NCI-H2171 treated with DMSO at 0.1 percent for 48 hours (cell line): ENCODE measurements at regions not wholly inside any gene's neighbourhood (a gene's known extent, or its start where the extent isn't known, plus 50 kb on each side); places are given as distances from the start of the nearest gene placed in this dataset.
"Not testable (repeated sequence)": the region's sequence is repeated elsewhere in the genome, so short reads cannot be mapped to it uniquely, and the experiment has no call there.

Source experiments
- DNase-seq: peaks from one replicate; lab custom pipeline; 2025; lab: John Stamatoyannopoulos, UW

DNA sequence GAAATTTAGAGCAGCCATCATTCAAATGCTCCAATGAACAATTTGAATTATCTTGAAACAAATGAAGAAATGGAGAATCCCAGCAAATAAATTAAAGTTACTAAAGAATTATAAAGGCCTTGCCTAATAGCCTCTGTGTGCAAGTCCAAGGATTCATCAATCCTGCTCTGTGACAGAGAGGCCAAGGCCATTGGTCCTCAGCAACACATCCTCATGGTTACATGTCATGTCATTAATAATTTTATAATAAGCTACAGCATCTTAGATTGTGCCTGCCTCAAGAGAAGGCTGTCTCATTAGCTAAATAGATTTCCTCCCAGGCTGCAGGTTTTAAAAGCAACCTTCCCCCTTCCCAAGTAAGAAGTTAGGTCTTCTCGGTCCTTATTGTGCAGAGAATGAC is 611.6 kb downstream of the FBXO15 start:
- DNase-seq, result no peak

GRCh38 chr18:73535189-73535588 is 612.4 kb downstream of the FBXO15 start:
- no peak for DNase-seq

- no peak for DNase-seq
These were observed 616.0 kb downstream of the FBXO15 start for GRCh38 chr18:73531601-73532000.

- DNase-seq, result no peak
These were observed 619.6 kb downstream of the FBXO15 start for GRCh38 chr18:73528066-73528465.

DNA sequence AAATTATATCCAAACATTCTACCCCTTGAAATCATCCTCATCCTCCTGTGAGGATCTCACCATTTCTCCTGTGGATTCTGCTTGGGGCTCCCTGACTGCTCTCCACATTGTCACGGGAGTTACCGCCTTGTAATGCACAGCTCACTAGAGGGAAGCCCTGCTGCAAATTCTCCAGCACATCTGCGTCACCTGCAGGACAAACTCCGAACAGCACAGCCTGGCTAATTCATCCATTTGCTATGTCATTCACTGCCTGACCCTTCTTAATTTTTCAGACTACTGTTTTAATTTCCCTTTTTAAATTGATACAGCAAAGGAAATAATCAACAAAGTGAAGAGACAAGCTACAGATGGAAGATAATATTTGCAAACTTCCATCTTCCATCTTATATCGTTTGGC is 627.4 kb downstream of the FBXO15 start:
- no peak for DNase-seq

- not testable (repeated sequence) for DNase-seq
These were observed 631.6 kb downstream of the FBXO15 start for GRCh38 chr18:73516056-73516455.

DNA sequence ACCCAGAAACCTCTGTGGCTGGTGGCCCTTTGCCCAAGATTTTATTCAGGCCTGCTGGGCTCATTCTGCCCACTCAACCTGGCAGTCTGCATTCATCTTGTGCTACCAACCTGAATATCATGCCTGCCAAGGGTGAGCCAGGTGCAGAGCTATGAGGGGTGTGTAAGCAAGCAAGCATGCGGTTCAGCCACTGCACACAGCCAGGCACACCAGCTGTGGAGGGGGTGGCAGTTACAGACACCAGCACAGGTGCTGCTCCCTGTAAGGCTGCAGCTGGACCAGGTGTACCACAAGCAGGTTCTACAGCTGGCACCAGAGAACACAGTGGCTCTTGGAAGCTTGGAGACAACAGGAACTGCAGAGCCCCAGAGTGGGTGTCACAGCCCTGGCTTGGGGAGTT is 633.2 kb downstream of the FBXO15 start:
- no peak for DNase-seq

- DNase-seq, result no peak
These were observed 635.7 kb downstream of the FBXO15 start for GRCh38 chr18:73511771-73512503.

GRCh38 chr18:73509460-73509859 is 638.2 kb downstream of the FBXO15 start:
- no peak for DNase-seq

- DNase-seq, result no peak
These were observed 635.5 kb upstream of the NETO1 start for GRCh38 chr18:73503326-73503725.

GRCh38 chr18:73487966-73488365 is 620.2 kb upstream of the NETO1 start:
- no peak for DNase-seq

DNA sequence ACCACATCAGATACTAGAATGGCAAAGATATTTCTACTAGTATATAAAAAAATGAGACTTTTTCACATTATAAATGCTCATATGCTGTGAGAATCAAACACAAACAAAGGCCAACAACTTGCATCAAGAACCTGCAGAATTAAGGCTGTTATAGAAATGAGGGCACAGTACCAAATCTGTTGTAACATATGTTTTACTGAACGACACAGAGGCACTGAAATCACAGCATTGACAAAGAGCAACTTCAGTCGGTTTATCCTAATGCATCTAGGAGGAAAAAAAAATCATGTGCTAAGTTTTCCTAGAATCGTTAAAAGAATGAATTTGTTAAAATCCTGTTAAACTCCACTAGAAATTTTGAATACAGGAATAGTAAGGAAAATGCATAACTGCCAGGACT is 617.4 kb upstream of the NETO1 start:
- no peak for DNase-seq

DNA sequence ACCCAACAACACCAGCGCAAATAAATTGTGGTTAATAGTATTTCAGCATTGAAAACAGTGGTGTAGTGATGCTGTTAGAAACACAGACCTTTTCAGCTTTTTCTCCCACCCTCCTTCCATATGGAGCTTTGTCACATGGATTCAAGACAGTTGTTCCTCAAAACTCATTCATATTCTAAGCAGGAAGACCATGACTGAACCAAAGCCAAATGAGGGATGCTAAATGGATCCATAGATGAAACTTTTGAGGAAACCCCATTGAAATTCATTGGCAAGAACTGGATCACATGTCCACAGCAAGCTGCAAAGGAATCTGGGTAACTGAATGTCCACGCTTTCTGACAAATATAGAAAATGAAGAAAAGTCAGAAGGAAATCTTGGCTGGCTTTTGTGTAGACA is 615.1 kb upstream of the NETO1 start:
- no peak for DNase-seq

DNA sequence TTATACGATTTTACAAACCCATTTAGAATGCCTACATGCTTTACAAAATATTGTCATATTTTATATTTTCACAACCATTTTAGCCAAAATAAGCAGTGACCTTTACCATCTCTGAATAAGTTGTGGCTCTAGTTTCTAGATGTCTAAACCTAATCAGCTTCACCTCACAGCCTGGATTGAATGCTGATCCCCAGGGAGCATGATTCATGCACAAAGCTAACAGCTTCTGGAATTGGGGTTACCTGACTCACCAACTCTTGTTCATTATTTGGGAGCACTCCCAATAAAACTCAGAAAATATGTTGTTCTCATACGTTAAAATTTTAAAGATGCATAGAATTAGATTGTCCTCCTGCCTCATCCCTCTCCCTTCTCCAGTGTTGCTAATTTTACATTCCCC is 611.7 kb upstream of the NETO1 start:
- DNase-seq, result no peak

GRCh38 chr18:73478191-73478590 is 610.4 kb upstream of the NETO1 start:
- DNase-seq, result no peak

GRCh38 chr18:73476031-73476430 is 608.2 kb upstream of the NETO1 start:
- DNase-seq, result no peak

DNA sequence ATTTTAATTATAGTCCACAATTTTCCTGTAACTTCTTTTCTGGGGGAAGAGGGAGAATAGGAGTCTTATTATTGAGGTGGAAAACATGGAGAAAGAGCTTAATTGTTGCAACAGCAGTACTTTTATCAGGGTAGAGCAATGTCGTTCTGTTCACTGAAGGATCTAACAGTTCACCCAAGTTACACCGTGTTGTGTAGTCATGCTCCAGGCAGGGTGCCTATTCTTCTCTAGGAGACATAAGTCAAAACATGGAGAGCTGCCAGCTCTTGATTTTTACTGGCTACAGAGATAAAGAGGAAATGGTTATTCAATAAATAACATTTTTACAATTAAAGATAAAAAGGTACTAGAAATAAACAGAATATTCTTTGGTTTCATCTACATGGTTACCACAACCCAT is 594.3 kb upstream of the NETO1 start:
- DNase-seq, result no peak

- no peak for DNase-seq
These were observed 593.9 kb upstream of the NETO1 start for GRCh38 chr18:73461780-73462059.

- DNase-seq, result no peak
These were observed 593.4 kb upstream of the NETO1 start for GRCh38 chr18:73461038-73461779.

DNA sequence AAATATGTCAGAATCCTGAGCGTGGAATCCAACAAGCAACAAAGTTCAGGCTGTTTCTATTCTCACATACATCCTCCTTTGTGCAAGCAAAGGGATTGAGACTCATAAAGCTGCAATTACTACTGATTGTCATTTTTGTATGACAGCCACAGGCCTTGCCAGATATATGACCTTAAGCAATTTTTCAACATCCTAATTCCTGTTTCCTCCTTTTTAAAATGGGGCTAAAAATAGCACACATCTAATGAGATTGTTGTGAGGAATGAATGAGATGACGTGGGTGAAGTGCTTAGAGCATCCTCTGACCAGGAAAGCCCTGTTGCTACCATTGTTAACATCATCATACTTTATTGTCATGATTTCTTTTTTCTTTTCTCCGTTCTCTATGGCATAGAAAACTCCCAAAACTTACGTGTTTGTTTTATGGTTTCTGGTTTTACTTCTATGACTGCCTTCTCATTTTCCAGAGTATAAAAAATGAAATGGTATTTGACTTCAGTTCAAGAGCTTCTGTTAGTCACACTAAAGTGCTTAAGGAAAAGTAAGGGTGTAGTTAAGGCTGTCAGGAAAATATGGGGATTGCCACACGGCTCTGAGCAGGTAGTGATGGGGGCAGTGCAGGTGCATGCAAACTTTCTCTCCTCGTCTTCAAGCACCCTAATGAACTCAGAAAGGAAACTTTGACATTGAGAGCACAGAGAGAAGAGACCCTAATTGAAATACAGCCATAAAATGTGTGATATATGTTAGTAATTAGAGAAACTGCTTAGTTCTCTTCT is 590.6 kb upstream of the NETO1 start:
- DNase-seq, result no peak

DNA sequence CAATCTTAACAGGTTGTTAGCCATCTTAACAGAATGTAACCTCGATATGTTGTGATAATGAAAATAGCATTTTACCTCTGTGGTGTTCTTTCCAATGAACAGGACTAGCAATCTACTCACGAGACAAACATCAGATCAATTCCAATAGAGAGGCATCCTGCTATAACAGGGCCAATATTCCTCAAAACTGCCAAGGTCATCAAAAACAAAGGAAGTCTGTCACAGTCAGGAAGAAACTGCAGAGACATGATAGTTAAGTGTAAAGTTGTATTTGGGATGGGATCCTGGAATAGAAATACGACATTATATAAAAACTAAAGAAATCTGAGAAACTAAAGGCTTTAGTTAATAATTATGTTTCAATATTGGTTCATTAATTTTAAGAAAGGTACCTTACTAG is 588.9 kb upstream of the NETO1 start:
- DNase-seq, result no peak

DNA sequence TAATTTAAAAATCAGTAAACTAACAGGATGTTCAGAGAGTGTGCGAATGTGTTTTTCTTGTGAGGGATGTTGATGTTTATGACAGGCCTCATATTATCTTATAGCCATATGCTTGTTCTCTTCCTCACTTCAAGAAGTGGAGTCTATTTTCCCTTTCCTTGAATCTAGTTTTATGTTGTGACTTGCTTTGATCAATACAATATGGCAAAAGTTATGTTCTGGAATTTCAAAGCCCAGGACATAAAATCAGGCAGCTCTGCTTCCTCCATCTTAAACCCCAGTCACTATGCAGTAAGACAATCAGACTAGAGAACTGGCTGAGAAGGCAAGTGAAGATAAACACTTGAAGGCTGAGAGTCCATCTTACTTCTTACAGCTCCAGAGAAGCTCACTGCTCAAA is 585.1 kb upstream of the NETO1 start:
- no peak for DNase-seq

DNA sequence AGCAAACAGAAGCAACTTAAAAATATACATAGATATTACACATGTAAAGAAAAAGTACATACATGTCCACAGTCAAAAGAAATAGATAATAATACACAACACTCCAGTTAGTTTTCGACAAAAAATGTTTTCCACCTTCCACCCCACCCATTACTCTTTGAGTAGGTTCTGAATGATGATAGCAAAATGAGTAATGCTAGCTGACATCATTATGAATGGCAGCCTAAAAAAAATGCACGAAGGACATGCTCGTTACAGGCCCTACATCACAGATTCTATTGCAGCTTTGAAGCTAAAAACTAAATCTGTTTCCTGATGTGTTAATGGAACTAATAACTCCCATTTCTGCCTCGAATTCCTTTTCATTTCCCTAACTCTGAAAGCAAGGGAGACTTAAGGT is 578.7 kb upstream of the NETO1 start:
- no peak for DNase-seq
